Sigmoid colon (tissue), 6 donors: ENCODE measurements at regions not wholly inside any gene's neighbourhood (a gene's known extent, or its start where the extent isn't known, plus 50 kb on each side); places are given as distances from the start of the nearest gene placed in this dataset.

Source experiments
- DNase-seq: peaks from one replicate; pipeline ENCODE4 v3.0.0-alpha.2; 2019
- H3K27ac ChIP-seq, 4 donors: fragments of 200-600 bp; sonication (generic); one replicate each; pipeline ENCODE4 v1.5.1; 2016 to 2019; ENCODE audit warnings: mild to moderate bottlenecking in 1 of 4
- H3K27me3 ChIP-seq, 3 donors: fragments of 200-600 bp; sonication (generic); one replicate each; pipeline ENCODE4 v1.5.1; 2019; ENCODE audit warnings: mild to moderate bottlenecking in 1 of 3
- H3K36me3 ChIP-seq, 4 donors: fragments of 200-600 bp; sonication (generic); one replicate each; pipeline ENCODE4 v1.5.1; 2016 to 2019
- H3K4me1 ChIP-seq, 4 donors: fragments of 200-600 bp; sonication (generic); one replicate each; pipeline ENCODE4 v1.5.1; 2017 to 2019
- H3K4me3 ChIP-seq, 4 donors: fragments of 200-600 bp; sonication (generic); one replicate each; pipeline ENCODE4 v1.5.1; 2017 to 2019; ENCODE audit warnings: mild to moderate bottlenecking in 2 of 4, moderate library complexity in 1 of 4
- H3K9me3 ChIP-seq, 4 donors: fragments of 200-600 bp in 3 of 4; sonication (generic) in 3 of 4; one replicate each; pipeline versions ENCODE4 v1.5.1 to v1.6.1; 2013 to 2019
- CTCF ChIP-seq, 4 experiments: fragments of 450-650 bp in 3 of 4; fragments of 200-600 bp in 1 of 4; IDR thresholded peaks; one replicate each; pipeline ENCODE4 v1.5.1; 2016 to 2019; ENCODE audit warnings: antibody characterized with exemption in 4 of 4, mild to moderate bottlenecking in 3 of 4, moderate library complexity in 2 of 4
- EP300 ChIP-seq, 4 donors: sonication (generic); formaldehyde crosslinking; IDR thresholded peaks; one replicate each; pipeline ENCODE4 v1.6.1; 2017; ENCODE audit warnings: antibody characterized with exemption in 4 of 4
- POLR2A ChIP-seq, 2 donors: fragments of 450-650 bp; IDR thresholded peaks; one replicate each; pipeline ENCODE4 v1.6.1; 2016; ENCODE audit warnings: antibody characterized with exemption in 2 of 2, mild to moderate bottlenecking in 2 of 2, moderate library complexity in 2 of 2
- POLR2AphosphoS5 ChIP-seq, 4 donors: sonication (generic); formaldehyde crosslinking; IDR thresholded peaks; one replicate each; pipeline ENCODE4 v1.6.1; 2017; ENCODE audit warnings: antibody characterized with exemption in 4 of 4
- WGBS, 2 donors: extraction: QIAGEN DNeasy Blood & Tissue Kit; methylation state at CpG; one replicate each; pipeline ENCODE4 v1.1.7; 2013; 5-methylcytosine and 5-hydroxymethylcytosine counted together
- intact Hi-C: fragments of 100-400 bp; cut with DNase I; formaldehyde crosslinking; loops from one replicate; pipeline ENCODE4 v1.15.1; 2023
- donor health status: healthy with polysubstance abuse.
- donor health status: healthy.

- Histone ChIP-seq H3K27me3 (no peaks in the 10 kb centered on the region), H3K27ac (no peak overlapping the region), H3K9me3 (no peaks in the 10 kb centered on the region), H3K4me1 (peaks cover 0 to 13% (median 3%) of the 10 kb centered on the region in 4 donors), H3K4me3 (no peak overlapping the region), H3K36me3 (no peaks in the 10 kb centered on the region)
- 70 to 73% methylated on average over 7 of the region's 7 CpGs for WGBS, 2 donors
- intact Hi-C loops, result no loop called here
- no peak for DNase-seq
- TF ChIP-seq EP300 (IDR thresholded peaks at IDR 0.05), result no peak
- TF ChIP-seq CTCF (IDR thresholded peaks at IDR 0.05), result no peak
- TF ChIP-seq POLR2A (IDR thresholded peaks at IDR 0.05), result no peak
- no peak for TF ChIP-seq POLR2AphosphoS5 (IDR thresholded peaks at IDR 0.05)
These were observed 121.7 kb downstream of the NREP start for GRCh38 chr5:111635151-111635902.

DNA sequence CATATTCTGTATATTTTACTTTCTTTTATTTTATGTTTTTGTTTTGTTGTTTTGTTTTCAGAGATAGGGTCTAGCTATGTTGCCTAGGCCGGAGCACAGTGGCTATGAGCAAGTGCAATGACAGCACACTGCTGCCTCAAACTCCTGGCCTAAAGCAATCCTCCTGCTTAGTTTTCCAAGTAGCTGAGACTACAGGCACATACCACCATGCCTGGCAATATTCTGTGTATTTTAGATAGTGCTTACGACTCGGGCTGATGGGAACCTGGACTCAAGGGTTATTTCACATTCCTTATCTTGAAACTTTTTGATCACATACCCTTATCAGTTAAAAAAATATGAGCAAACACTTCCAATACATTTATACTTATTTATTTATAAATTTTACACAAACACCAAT, 119.0 kb upstream of the STARD4 start:
- no peak for DNase-seq
- H3K27me3 ChIP-seq, result no peaks in the 10 kb centered on the region
- intact Hi-C loops, result no loop called here

GRCh38 chr5:111628901-111629300, 116.6 kb upstream of the STARD4 start:
- intact Hi-C loops, result no loop called here
- Histone ChIP-seq H3K4me1 (no peaks in the 10 kb centered on the region), H3K36me3 (no peaks in the 10 kb centered on the region), H3K27me3 (no peaks in the 10 kb centered on the region), H3K9me3 (peaks cover 0 to 2% (median 0%) of the 10 kb centered on the region in 4 donors), H3K4me3 (no peak overlapping the region), H3K27ac (no peak overlapping the region)
- TF ChIP-seq POLR2A (IDR thresholded peaks at IDR 0.05) (no peak), CTCF (IDR thresholded peaks at IDR 0.05) (no peak), EP300 (IDR thresholded peaks at IDR 0.05) (no peak), POLR2AphosphoS5 (IDR thresholded peaks at IDR 0.05) (no peak)
- no peak for DNase-seq

More for the DNA sequence above, 119.0 kb upstream of the STARD4 start:
- Histone ChIP-seq H3K4me1 (peaks cover 0 to 13% (median 3%) of the 10 kb centered on the region in 4 donors), H3K4me3 (no peak overlapping the region), H3K36me3 (no peaks in the 10 kb centered on the region), H3K9me3 (no peaks in the 10 kb centered on the region), H3K27ac (no peak overlapping the region)
- WGBS, 2 donors, result 41 to 79% methylated on average over 3 of the region's 3 CpGs
- TF ChIP-seq POLR2A (IDR thresholded peaks at IDR 0.05) (no peak), EP300 (IDR thresholded peaks at IDR 0.05) (no peak)

DNA sequence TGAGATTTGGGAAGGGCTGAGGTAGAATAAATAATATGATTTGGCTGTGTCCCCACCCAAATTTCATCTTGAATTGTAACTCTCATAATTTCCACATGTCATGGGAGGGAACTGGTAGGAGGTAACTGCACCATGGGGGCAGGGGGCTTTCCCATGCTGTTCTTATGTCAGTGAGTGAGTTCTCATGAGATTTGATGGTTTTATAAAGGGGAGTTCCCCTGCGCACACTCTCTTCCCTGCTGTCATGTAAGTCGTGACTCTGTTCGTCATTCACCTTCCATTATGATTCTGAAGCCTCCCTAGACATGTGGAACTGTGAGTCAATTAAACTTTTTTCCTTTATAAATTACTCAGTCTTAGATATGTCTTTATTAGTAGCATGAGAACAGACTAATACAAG, 115.5 kb upstream of the STARD4 start:
- H3K36me3 ChIP-seq, result no peaks in the 10 kb centered on the region
- intact Hi-C loops, result no loop called here
- no peak overlapping the region for H3K4me3 ChIP-seq
- H3K27me3 ChIP-seq, result no peaks in the 10 kb centered on the region
- H3K9me3 ChIP-seq, result peaks cover 0 to 2% (median 0%) of the 10 kb centered on the region in 4 donors
- no peak for DNase-seq
- no peaks in the 10 kb centered on the region for H3K4me1 ChIP-seq
- WGBS, 2 donors, result 89 to 95% methylated on average over 3 of the region's 3 CpGs
- TF ChIP-seq CTCF (IDR thresholded peaks at IDR 0.05) (no peak), EP300 (IDR thresholded peaks at IDR 0.05) (no peak), POLR2A (IDR thresholded peaks at IDR 0.05) (no peak), POLR2AphosphoS5 (IDR thresholded peaks at IDR 0.05) (no peak)
- no peak overlapping the region for H3K27ac ChIP-seq

DNA sequence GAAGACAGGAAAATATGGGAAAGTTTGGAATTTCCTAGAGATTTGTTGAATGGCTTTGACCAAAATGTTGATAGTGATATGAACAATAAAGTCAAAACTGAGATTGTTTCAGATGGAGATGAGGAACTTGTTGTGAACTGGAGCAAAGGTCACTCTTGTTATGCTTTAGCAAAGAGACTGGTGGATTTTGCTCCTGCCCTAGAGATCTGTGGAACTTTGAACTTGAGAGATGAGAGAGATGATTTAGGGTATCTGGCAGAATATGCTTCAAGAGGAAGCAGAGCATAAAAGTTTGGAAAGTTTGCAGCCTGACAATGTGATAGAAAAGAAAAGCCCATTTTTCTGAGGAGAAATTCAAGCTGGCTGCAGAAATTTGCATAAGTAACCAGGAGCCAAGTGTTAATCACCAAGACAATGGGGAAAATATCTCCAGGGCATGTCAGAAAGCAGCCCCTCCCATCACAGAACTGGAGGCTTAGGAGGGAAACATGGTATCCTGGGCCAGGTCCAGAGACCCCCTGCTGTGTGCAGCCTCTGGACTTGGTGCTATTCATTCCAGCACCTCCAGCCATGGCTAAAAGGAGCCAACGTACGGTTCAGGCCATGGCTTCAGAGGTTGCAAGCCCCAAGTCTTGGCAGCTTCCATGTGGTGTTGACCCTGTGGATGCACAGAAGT, 114.3 kb upstream of the STARD4 start:
- intact Hi-C loops, result no loop called here
- TF ChIP-seq CTCF (IDR thresholded peaks at IDR 0.05) (no peak), POLR2AphosphoS5 (IDR thresholded peaks at IDR 0.05) (no peak), EP300 (IDR thresholded peaks at IDR 0.05) (no peak), POLR2A (IDR thresholded peaks at IDR 0.05) (no peak)
- Histone ChIP-seq H3K36me3 (no peaks in the 10 kb centered on the region), H3K27me3 (no peaks in the 10 kb centered on the region), H3K9me3 (peaks cover 0 to 2% (median 0%) of the 10 kb centered on the region in 4 donors), H3K4me1 (no peaks in the 10 kb centered on the region), H3K27ac (no peak overlapping the region), H3K4me3 (no peak overlapping the region)
- 89 to 95% methylated on average over 2 of the region's 2 CpGs for WGBS, 2 donors
- DNase-seq, result no peak
